Left ventricle myocardium inferior (tissue), 1 donor: ENCODE measurements at regions not wholly inside any gene's neighbourhood (a gene's known extent, or its start where the extent isn't known, plus 50 kb on each side); places are given as distances from the start of the nearest gene placed in this dataset.

Experiments
- DNase-seq: peaks from one replicate; pipeline ENCODE4 v3.0.0-alpha.2; 2020
- H3K27ac ChIP-seq: fragments of 200-600 bp; replicated peaks from 2 replicates; pipeline ENCODE4 v1.8.0; 2021
- H3K27me3 ChIP-seq: fragments of 200-600 bp; 2 replicates; pipeline ENCODE4 v1.8.0; 2021; ENCODE audit warnings: low read depth
- H3K36me3 ChIP-seq: fragments of 200-600 bp; 2 replicates; pipeline ENCODE4 v1.8.0; 2021
- H3K4me1 ChIP-seq: fragments of 200-600 bp; 2 replicates; pipeline ENCODE4 v1.8.0; 2021
- H3K4me3 ChIP-seq: fragments of 200-600 bp; 2 replicates; pipeline ENCODE4 v1.8.0; 2021; ENCODE audit warnings: mild to moderate bottlenecking, moderate library complexity
- H3K9me3 ChIP-seq: fragments of 200-600 bp; replicated peaks from 2 replicates; pipeline ENCODE4 v1.8.0; 2021
- CTCF ChIP-seq: fragments of 200-600 bp; IDR thresholded peaks from 2 replicates; pipeline ENCODE4 v1.8.0; 2021; ENCODE audit warnings: antibody characterized with exemption, mild to moderate bottlenecking, borderline replicate concordance
- intact Hi-C: fragments of 100-400 bp; cut with micrococcal nuclease; formaldehyde crosslinking; loops from one replicate; pipeline ENCODE4 v1.11.0; 2022
- donor health status: DM: no; HTN: yes; CAD: no; lungs with severe emphysema.

- no peak for DNase-seq
- intact Hi-C loops = no loop called here
- Histone ChIP-seq H3K4me3 (no peak overlapping the region), H3K27ac (no peak overlapping the region), H3K4me1 (peaks cover 5% of the 10 kb centered on the region), H3K36me3 (no peaks in the 10 kb centered on the region), H3K9me3 (no peaks in the 10 kb centered on the region), H3K27me3 (no peaks in the 10 kb centered on the region)
- TF ChIP-seq CTCF = no peak
These were observed 501.2 kb upstream of the SMIM21 start for GRCh38 chr18:75928706-75929105.

GRCh38 chr18:75927791-75928190 is 500.3 kb upstream of the SMIM21 start:
- intact Hi-C loops = no loop called here
- no peaks in the 10 kb centered on the region for H3K36me3 ChIP-seq
- H3K27ac ChIP-seq = no peak overlapping the region
- peaks cover 12% of the 10 kb centered on the region for H3K4me1 ChIP-seq
- H3K9me3 ChIP-seq = no peaks in the 10 kb centered on the region
- no peak overlapping the region for H3K4me3 ChIP-seq
- H3K27me3 ChIP-seq = no peaks in the 10 kb centered on the region
- no peak for TF ChIP-seq CTCF
- no peak for DNase-seq

GRCh38 chr18:75926811-75927210 is 499.3 kb upstream of the SMIM21 start:
- DNase-seq = no peak
- Histone ChIP-seq H3K27me3 (no peaks in the 10 kb centered on the region), H3K27ac (no peak overlapping the region), H3K9me3 (no peaks in the 10 kb centered on the region), H3K36me3 (no peaks in the 10 kb centered on the region), H3K4me3 (no peak overlapping the region), H3K4me1 (peaks cover 18% of the 10 kb centered on the region)
- TF ChIP-seq CTCF = no peak
- intact Hi-C loops = no loop called here

GRCh38 chr18:75923169-75923568 is 495.7 kb upstream of the SMIM21 start:
- Histone ChIP-seq H3K27me3 (peaks cover under 1% of the 10 kb centered on the region), H3K4me1 (peaks cover 18% of the 10 kb centered on the region), H3K4me3 (no peak overlapping the region), H3K9me3 (no peaks in the 10 kb centered on the region), H3K36me3 (no peaks in the 10 kb centered on the region), H3K27ac (peak overlapping the region; percentile 64)
- TF ChIP-seq CTCF = no peak
- peak; percentile 75 for DNase-seq
- intact Hi-C loops = no loop called here

- H3K4me1 ChIP-seq = no peaks in the 10 kb centered on the region
- no peak for DNase-seq
- H3K4me3 ChIP-seq = peak overlapping the region; percentile 65
- H3K36me3 ChIP-seq = no peaks in the 10 kb centered on the region
- H3K9me3 ChIP-seq = no peaks in the 10 kb centered on the region
- H3K27me3 ChIP-seq = peaks cover 22% of the 10 kb centered on the region
- no peak overlapping the region for H3K27ac ChIP-seq
- intact Hi-C loops = no loop called here
- TF ChIP-seq CTCF = no peak
These were observed 489.1 kb upstream of the SMIM21 start for GRCh38 chr18:75916624-75916982.

GRCh38 chr18:75915941-75916623 is 488.6 kb upstream of the SMIM21 start:
- Histone ChIP-seq H3K4me1 (no peaks in the 10 kb centered on the region), H3K36me3 (no peaks in the 10 kb centered on the region), H3K9me3 (no peaks in the 10 kb centered on the region), H3K27me3 (peaks cover 22% of the 10 kb centered on the region), H3K4me3 (peak overlapping the region; percentile 65), H3K27ac (no peak overlapping the region)
- no peak for TF ChIP-seq CTCF
- intact Hi-C loops = no loop called here
- DNase-seq = no peak
